Colonic mucosa (tissue), 4 donors: ENCODE measurements at regions not wholly inside any gene's neighbourhood (a gene's known extent, or its start where the extent isn't known, plus 50 kb on each side); places are given as distances from the start of the nearest gene placed in this dataset.

Experiments
- DNase-seq: peaks from one replicate; pipeline ENCODE4 v3.0.0-alpha.2; 2020
- H3K27ac ChIP-seq: fragments of 200-600 bp; one replicate; pipeline ENCODE4 v1.8.0; 2021
- H3K27me3 ChIP-seq: fragments of 200-600 bp; one replicate; pipeline ENCODE4 v1.8.0; 2021
- H3K36me3 ChIP-seq: fragments of 200-600 bp; one replicate; pipeline ENCODE4 v1.8.0; 2021
- H3K4me1 ChIP-seq: fragments of 200-600 bp; one replicate; pipeline ENCODE4 v1.8.0; 2021; ENCODE audit warnings: mild to moderate bottlenecking
- H3K4me3 ChIP-seq: fragments of 200-600 bp; one replicate; pipeline ENCODE4 v1.8.0; 2021
- H3K9ac ChIP-seq, 2 donors: one replicate each; pipeline ENCODE4 v1.7.0; 2013; ENCODE audit warnings: control low read depth in 2 of 2, low read depth in 2 of 2, low read length in 2 of 2
- H3K9me3 ChIP-seq: fragments of 200-600 bp; one replicate; pipeline ENCODE4 v1.8.0; 2021
- intact Hi-C: fragments of 100-400 bp; cut with DNase I; formaldehyde crosslinking; loops from one replicate; pipeline ENCODE4 v1.14.1; 2022
- TF ChIP-seq, protein P1 (sequence below): fragments of 200-600 bp; IDR thresholded peaks from one replicate; pipeline ENCODE4 v1.8.0; 2022; ENCODE audit warnings: antibody characterized with exemption, mild to moderate bottlenecking
- donor health status: healthy.
- donor health status: DM: no; HTN: no; CAD: no.
- donor health status: DM: no; HTN: no; CAD: no.

- Histone ChIP-seq H3K9me3 (no peaks in the 10 kb centered on the region), H3K9ac (no peak overlapping the region), H3K4me3 (no peak overlapping the region), H3K27me3 (no peaks in the 10 kb centered on the region), H3K36me3 (no peaks in the 10 kb centered on the region), H3K4me1 (no peaks in the 10 kb centered on the region), H3K27ac (no peak overlapping the region)
- no peak for DNase-seq
- TF ChIP-seq, protein P1, sequence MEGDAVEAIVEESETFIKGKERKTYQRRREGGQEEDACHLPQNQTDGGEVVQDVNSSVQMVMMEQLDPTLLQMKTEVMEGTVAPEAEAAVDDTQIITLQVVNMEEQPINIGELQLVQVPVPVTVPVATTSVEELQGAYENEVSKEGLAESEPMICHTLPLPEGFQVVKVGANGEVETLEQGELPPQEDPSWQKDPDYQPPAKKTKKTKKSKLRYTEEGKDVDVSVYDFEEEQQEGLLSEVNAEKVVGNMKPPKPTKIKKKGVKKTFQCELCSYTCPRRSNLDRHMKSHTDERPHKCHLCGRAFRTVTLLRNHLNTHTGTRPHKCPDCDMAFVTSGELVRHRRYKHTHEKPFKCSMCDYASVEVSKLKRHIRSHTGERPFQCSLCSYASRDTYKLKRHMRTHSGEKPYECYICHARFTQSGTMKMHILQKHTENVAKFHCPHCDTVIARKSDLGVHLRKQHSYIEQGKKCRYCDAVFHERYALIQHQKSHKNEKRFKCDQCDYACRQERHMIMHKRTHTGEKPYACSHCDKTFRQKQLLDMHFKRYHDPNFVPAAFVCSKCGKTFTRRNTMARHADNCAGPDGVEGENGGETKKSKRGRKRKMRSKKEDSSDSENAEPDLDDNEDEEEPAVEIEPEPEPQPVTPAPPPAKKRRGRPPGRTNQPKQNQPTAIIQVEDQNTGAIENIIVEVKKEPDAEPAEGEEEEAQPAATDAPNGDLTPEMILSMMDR, result no peak
- intact Hi-C loops, result no loop called here
Measured at GRCh38 chr9:14418941-14419937, 105.3 kb upstream of the NFIB start.

- Histone ChIP-seq H3K4me1 (no peaks in the 10 kb centered on the region), H3K27ac (no peak overlapping the region), H3K9me3 (no peaks in the 10 kb centered on the region), H3K27me3 (no peaks in the 10 kb centered on the region), H3K36me3 (no peaks in the 10 kb centered on the region), H3K9ac (no peak overlapping the region), H3K4me3 (no peak overlapping the region)
- no peak for DNase-seq
- intact Hi-C loops, result no loop called here
- TF ChIP-seq, protein P1, result no peak
Measured at GRCh38 chr9:14418301-14418940, 104.5 kb upstream of the NFIB start.

DNA sequence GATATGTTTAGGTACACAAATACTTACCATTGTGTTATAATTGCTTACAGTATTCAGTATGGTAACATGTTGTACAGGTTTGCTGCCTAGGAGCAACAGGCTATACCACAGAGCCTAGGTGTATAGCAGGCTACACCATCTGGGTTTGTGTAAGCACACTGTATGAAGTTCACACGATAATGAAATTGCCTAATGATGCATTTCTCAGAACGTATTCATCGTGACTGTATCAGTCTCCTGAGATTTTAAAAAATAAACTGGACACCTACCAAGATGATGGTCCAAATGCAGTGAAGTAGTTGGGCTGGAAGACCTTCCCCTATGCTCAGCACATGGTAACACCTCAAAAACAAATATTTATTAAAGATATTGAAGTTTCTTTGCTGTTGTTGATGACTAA is 103.3 kb upstream of the NFIB start:
- no peaks in the 10 kb centered on the region for H3K9me3 ChIP-seq
- intact Hi-C loops, result no loop called here
- no peak overlapping the region for H3K27ac ChIP-seq
- TF ChIP-seq, protein P1, result no peak
- H3K36me3 ChIP-seq, result no peaks in the 10 kb centered on the region
- H3K27me3 ChIP-seq, result no peaks in the 10 kb centered on the region
- H3K4me3 ChIP-seq, result no peak overlapping the region
- H3K9ac ChIP-seq, result no peak overlapping the region
- no peak for DNase-seq
- no peaks in the 10 kb centered on the region for H3K4me1 ChIP-seq

DNA sequence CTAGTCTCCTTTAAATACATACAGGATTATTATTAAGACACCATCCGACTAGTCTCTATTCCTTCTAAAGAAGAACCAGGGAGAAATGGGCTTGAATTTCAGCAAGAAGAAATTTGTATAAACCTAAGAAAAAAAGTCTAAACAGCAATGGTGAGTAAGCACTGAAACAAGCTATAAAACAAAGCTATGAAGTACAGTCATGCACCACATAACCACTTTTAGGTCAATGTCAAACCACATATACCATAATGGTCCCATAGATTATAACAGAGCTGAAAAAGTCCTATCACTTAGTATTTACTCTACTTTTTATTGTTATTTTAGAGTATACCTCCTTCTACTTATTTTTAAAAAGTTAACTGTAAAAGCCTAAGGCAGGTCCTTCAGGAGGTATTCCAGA is 102.0 kb upstream of the NFIB start:
- H3K9ac ChIP-seq, result no peak overlapping the region
- DNase-seq, result no peak
- intact Hi-C loops, result no loop called here
- H3K27me3 ChIP-seq, result no peaks in the 10 kb centered on the region
- H3K36me3 ChIP-seq, result no peaks in the 10 kb centered on the region
- H3K4me1 ChIP-seq, result no peaks in the 10 kb centered on the region
- TF ChIP-seq, protein P1, result no peak
- no peak overlapping the region for H3K27ac ChIP-seq
- H3K4me3 ChIP-seq, result no peak overlapping the region
- no peaks in the 10 kb centered on the region for H3K9me3 ChIP-seq

GRCh38 chr9:14413812-14414211 is 99.9 kb upstream of the NFIB start:
- H3K4me3 ChIP-seq, result no peak overlapping the region
- no peaks in the 10 kb centered on the region for H3K9me3 ChIP-seq
- H3K27me3 ChIP-seq, result no peaks in the 10 kb centered on the region
- intact Hi-C loops, result no loop called here
- H3K27ac ChIP-seq, result no peak overlapping the region
- TF ChIP-seq, protein P1, result no peak
- no peaks in the 10 kb centered on the region for H3K4me1 ChIP-seq
- H3K36me3 ChIP-seq, result no peaks in the 10 kb centered on the region
- no peak overlapping the region for H3K9ac ChIP-seq
- no peak for DNase-seq
